ENCODE measurements at regions not wholly inside any gene's neighbourhood (a gene's known extent, or its start where the extent isn't known, plus 50 kb on each side); places are given as distances from the start of the nearest gene placed in this dataset.

DNA sequence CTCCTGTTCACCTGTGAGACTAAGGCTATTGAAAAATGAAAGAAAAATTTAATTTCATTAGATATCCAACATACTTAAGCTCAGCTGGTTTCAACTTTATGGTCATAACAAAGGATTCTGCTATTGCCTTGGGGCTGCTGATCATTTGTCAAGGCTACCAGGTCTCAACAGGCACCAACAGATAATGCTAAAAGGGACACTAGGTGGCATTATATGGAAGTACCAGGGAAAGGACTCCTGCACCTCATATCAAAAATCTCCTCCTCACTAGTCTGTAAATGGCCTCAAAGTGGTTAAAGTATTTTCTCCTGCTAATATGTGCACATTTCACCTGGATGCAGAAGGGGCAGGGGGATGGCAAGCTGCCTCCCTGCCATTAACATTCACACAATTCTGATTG, 167.9 kb upstream of the REG3A start:
- no peak for DNase-seq

DNA sequence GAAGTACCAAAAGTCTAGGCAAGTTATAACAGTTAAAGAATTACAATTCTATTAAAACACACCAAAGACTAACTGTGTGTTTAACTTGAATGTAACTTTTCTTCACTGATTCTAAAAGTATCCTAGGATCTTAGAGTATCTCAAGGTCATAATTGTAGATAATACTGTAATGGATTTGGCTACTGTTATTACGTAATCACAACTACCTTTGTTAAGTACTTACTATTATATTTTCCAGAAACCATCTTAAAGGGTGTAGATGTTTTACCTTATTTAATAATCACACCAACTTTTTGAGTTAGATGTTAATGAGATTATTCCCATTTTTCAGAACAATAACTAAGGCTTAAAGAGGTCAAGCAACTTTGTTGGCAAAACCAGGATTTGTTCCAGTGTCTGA, 161.3 kb upstream of the REG3A start:
- DNase-seq = no peak

DNA sequence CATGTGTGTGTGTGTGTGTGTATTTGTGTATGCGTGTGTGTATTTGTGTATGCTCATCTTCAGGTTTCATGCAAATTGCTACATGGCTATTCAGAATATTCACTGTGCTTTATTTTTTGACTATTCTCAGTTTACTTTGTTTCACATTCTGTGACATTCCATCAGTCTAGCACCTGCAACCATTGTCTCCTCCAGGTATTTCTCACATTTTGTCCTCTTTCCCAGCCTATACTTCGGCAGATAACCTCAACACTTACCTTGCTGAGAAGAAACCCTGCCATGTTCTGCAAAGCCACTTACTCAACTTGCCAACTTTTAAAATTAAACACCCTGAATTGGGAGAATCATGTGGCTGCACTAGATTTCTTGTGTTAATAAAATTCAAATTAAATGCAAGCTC, 135.4 kb upstream of the REG3A start:
- no peak for DNase-seq

DNA sequence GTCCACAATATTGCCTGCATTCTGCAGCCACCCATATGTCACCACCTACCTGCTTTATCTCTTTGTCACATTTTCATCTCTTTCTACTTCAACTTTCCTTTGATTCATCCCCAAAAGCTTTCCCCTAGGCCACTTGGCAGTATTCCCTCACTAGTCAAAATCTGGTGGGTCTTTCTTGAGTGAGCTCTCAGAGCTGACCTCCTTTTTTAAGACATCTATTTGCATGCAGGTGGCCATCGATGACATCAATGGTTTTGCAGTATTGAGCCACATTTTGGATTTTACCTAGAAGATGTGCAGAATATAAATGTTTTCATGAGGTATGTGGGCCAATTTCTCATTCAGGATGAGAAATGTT, 133.4 kb upstream of the REG3A start:
- no peak for DNase-seq

DNA sequence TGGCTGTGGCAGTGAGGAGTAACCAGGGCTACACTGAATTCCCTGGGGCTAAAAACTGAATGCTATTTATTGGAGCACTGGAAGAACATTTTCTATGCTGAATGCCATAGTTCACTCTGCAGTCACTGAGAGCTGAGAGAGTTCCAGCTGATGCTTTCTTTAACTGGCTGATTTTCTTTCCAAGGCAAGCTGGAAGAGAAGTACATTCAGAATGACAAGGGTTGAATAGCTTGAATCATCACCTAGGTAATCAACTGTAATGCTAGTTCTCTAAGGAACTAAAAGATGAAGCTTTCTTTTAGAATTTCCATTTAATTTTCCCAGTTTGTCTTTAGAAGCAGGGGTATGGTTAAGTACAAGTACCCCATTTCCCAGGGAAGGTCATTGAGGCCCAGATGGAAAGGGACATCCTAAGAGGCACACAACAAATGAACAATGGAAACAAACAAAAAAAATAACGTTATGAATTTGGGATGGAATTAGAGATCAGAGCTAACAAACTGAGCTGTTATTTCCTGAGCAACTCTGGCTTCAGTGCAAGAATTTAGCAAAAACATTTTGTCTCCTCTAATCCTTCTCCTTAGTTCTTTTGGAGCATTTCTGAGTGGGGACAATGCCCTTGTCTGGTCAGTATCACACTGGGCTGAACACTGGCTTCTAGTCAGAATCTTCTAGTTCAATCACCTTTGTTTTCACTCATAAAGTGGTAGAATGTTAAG, 132.8 kb upstream of the REG3A start:
- DNase-seq = peak; percentile 1

DNA sequence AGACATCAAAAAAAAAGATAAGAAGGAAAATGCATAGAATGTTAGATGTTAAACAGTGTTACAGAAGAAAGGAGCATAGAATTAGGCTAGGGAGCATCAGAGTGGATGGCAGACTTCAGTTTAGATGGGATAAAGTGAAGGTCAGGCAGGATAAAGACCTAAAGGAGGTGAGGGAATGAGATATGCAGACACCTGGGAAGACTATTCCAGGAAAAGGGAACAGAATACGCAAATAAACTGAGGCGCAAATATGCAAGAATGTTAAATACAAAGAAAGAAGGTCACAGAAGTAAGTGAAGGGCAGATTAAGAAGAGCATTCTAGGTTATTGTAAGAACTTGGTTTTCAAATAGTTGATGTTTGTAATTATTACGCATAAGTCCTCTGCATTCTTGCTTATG, 116.3 kb upstream of the REG3A start:
- no peak for DNase-seq

DNA sequence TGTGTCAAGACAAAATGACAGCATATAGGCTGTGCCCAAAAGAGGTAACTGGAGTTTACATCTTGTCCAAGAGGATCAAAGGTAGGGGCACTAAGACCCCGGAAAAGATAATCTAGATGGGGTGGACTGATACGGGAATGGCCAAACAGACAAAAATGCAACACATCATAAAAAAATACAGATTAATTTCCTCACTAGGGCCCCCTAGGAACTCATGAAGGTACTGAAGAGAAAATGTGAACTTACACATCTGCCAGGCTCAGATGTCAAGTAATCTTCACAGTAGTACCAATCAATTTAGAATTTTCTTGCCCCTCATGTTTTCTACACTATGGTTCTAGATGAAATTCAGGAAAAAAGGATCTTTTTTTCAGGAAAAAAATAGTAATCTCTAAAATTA, 115.6 kb upstream of the REG3A start:
- no peak for DNase-seq

DNA sequence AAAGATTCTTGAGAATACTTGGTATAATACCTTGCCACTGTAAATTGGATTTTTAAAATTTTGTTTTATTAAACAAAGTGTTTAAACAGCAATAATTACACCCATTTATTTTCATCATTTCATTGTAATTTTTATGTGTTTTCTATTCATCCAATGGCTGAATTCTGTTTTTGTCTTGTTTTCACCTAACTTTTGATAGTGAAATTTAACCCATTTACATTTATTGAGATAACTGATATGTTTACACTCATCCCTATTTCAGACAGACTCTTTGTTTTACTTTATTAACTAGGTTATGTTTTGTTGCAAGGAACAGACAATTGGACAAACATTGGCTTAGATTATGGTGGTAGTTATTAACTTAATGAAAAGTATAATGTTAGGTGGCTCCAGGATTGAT, 113.1 kb upstream of the REG3A start:
- no peak for DNase-seq

DNA sequence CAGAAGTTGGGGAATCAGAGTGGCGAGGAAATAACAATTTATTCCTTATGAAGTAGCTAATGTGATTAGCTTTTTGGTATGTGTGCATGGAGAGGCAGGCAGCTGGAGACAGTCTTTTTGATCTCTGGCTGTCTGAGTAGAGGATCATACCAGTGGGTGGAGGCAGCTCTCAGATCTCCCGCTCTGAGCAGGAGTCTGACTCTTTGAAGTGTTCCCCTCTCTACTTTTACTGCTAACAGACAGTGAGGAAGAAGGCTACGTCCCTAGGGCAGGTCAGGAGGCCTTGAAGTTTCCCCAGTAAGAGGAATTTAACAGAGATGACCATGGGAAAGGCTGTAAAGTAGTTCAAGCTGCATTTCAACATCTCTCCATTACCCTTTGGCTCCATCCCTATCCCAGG, 111.9 kb upstream of the REG3A start:
- DNase-seq = no peak

DNA sequence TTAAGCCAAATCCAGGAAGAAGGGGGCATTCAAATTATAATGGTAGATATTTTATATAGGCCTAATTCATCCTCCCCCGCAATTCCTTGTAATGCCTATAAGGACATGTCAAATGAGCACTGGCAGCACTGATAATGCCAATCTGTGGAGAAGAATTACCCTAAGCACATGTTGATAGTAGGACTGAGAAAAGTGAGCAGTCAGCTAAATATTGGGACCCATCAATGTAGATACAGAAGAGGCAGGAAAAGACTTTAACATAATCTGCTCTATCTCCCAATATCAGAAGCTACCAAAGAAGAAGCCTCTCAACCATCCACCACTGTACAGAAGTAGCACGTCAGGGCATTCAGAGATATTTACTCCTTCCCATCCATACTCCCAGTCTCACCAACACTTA, 101.3 kb upstream of the REG3A start:
- DNase-seq = no peak

DNA sequence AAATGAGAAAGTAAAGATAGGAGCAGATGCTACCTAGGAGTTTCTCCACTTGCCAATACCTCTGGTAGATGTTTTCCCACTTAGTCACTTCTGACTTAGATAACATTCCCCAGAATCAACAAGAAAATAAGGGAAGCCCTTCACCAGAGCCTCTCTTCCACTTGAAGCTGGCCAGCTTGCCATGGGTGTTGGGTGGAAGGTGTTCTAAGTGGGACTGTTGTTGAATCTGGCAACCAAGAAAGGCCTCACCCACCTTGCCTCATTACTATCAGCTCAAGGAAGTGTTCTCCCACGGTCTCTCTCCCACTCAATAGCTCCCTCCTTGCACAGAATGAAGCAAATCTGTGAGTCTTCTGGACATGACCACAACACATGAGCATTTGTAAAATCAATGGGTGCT, 100.4 kb upstream of the REG3A start:
- no peak for DNase-seq

DNA sequence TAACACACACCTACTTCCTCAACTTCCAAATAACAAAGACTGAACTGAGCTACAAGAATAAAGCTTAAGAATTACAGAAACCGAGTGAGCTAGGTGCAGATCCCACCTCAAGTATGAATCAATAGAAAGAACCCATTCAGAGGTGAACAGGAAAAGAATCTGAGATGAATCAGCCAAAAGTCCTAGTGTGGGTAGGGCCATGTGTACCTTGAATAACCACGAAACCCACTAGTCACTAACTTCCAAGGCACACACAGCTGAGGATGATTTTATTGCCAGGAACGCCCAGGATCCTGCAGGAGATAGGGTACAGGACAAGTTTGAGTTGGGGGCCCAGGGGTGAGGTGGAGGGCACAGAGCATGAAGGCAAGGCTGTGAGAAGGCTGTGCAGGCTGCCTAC, 99.7 kb upstream of the REG3A start:
- DNase-seq = no peak

DNA sequence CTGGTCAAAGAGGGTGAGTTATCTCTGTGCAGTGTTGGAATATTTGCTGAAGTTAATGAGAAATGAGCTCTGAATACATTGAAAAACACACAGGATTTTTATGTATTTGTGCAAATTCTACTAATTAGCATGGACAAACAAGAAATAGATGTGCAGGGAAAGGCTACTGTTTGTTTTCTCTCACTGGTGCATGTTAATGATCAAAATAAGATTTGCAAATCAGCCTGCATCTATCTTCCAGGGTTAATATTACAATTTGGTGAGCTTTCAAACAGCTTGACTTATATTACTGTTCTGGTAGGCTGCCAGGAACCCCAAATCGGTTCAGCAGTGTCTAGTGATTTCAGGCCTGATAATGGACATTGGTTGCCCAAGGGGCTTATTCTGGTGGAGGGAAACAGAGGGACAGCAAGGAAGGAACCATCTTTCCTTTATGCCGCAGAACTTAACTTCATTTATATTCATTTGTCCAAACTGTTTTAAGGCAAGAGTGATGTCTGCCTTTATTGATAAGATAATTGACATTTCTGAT, 93.8 kb upstream of the REG3A start:
- no peak for DNase-seq

DNA sequence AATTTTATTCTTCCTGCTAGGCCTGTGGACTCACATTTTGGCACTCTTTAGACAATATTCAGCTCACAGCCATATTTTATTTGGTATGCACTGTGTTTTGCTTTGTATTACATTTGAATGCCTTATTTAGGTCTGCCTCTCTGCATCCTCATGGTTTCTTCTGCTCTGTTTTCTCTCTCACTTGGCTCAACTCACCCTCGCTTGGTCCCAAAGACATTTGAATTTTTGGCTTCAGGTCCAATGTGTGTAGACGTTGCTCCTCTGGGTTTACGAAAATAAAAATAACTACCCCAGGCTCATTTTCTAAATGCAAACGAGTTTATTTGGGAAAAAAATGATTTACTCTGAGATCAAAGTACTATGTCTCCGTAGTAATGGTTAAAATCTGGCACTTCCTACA, 91.1 kb upstream of the REG3A start:
- no peak for DNase-seq

DNA sequence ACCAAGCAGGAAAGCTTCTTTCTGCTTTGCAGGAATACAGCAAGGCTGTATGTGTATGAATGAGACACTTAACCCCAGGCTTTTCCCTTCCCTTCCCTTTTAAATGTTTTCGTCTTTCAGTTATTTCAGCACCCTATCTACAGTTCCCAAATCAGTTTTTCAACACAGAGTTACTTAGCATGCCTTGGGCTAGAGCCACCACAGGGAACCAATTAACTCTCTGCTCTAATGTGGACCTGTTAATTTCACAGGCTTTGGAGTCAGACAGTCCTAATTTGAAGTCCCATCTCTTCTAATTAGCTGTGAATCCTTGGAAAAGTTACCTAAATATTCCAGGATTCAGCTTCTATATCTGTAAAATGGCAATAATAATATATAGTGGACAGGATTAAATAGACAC, 89.2 kb upstream of the REG3A start:
- no peak for DNase-seq

DNA sequence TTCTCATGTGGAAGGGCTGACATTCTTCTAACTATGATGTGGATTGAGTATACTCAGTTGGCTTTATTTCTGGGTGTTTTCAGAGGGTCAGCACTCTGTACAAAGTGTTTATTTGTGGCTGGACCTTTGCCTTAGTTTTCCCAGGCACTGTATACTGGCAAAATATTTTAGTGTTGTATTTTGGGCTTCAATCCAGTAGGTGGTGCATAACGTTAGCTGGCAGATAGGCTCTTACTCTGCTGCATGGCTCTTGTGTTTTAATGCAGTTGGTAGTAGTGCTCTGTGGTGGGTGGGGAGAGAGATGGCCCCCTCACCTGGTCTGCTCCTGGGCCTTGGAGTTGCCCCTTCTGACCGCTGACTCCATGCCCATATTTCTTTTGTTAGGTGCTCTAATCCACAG, 75.6 kb upstream of the REG3A start:
- no peak for DNase-seq

DNA sequence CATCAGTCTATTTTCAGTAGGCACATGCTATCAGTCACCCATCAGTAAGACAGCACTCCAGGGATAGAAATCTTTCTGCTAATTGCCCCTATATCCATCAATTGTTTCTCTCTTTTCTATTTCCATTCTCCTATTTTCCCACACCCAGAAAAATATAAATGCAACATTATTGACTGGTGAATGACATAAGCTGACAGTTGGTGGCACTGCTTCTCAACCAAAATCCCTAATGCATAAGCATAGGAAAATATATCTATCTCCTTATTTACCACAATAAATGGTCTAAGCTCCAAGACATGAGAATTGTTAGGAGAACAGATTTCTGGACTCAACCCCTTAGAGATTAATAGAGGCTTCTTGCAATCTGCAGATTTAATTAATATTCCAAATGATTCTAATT, 64.0 kb upstream of the REG3A start:
- DNase-seq = no peak

DNA sequence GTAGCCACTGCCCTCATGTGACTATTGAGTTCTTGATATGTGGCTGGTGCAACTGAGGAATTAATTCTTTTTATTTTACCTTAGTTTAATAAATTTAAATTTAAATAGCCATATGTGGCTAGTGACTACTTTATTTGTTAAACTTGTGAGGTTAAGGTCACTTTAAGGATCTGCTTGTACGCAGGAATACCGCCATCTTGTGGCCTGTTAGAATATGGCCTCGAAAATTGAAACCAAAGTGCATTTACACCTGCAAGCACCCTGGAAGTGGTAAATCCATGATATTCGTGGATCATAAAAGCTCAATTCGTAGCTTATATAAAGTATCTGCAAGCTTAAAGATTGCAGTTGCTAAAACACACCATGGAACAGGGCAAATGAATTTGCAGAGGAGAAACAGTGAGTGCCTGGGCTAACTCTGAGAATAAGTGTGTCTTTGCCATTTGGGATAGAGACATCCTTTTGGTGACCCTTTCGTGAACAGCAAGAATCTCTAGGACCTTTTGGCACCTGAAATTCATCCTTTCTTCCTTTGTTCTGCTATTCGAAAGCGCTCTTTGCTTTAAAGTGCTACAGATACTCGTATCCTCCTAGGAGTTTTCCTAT, 59.9 kb upstream of the REG3A start:
- DNase-seq = peak; percentile 59

DNA sequence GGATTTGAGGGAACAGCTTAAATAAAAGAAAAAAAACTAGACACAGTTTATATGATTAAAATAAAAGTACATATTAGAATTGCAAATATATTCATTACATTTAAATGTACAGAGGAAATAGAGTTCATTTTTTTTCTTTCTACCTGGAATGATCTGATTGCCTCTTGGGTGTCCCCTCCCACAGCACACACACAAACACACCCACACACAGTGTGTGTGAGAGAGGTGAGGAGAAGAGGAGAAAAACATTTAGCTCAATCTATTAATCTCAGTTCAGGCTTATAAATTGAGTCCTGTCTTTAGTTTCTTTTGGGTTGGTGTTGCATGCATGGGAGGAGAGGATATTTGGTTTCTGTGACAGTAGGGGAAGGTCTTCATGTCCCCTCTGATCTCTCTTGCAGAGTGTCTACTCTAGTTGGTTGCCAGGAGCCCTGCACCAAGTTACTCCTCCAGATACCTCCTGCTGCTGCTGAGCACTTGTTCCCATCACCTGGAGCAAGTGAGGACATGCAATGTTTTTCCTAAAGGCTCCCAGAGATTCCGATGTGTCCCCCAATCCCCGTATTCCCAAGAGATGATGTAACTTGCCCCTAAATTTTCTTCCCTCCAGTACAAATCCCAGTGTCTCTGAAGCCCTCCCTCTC, 50.8 kb upstream of the REG3A start:
- DNase-seq = no peak
